ENCODE measurements at regions not wholly inside any gene's neighbourhood (a gene's known extent, or its start where the extent isn't known, plus 50 kb on each side); places are given as distances from the start of the nearest gene placed in this dataset.

- H3K4me3 ChIP-seq, result no peak overlapping the region
- intact Hi-C loops (cut with DNase I; ENCODE audit: low total_unique reads), result loop anchor here (10.0 kb wide), 1 partner anchor 446 kb away; no protein-coding TSS in a partner anchor
- H3K4me1 ChIP-seq, result no peaks in the 10 kb centered on the region
- WGBS, 2 donors, result 96% methylated on average over 10 of the region's 10 CpGs
- no peak overlapping the region for H3K27ac ChIP-seq
- no peaks in the 10 kb centered on the region for H3K9me3 ChIP-seq
- no peaks in the 10 kb centered on the region for H3K36me3 ChIP-seq (ENCODE audit: low read depth, missing control alignments)
- TF ChIP-seq CTCF (IDR thresholded peaks at IDR 0.05), result no peak
- no peak for TF ChIP-seq POLR2A (IDR thresholded peaks at IDR 0.05)
- DNase-seq, result no peak
- H3K27me3 ChIP-seq, result no peaks in the 10 kb centered on the region
Observed at GRCh38 chr2:235138339-235138738, 186.5 kb downstream of the SH3BP4 start.

GRCh38 chr2:235139956-235140800, 188.4 kb downstream of the SH3BP4 start:
- TF ChIP-seq POLR2A (IDR thresholded peaks at IDR 0.05) (no peak), CTCF (IDR thresholded peaks at IDR 0.05) (no peak)
- Histone ChIP-seq H3K27ac (no peak overlapping the region), H3K4me3 (no peak overlapping the region), H3K36me3 (ENCODE audit: low read depth, missing control alignments) (no peaks in the 10 kb centered on the region), H3K4me1 (no peaks in the 10 kb centered on the region), H3K27me3 (no peaks in the 10 kb centered on the region), H3K9me3 (no peaks in the 10 kb centered on the region)
- WGBS, 2 donors, result 92 to 94% methylated on average over 18 to 19 of the region's 19 CpGs
- intact Hi-C loops (cut with DNase I; ENCODE audit: low total_unique reads), result loop anchor here (10.0 kb wide), 1 partner anchor 445 kb away; no protein-coding TSS in a partner anchor
- no peak for DNase-seq

GRCh38 chr2:235140801-235141081, 188.9 kb downstream of the SH3BP4 start:
- DNase-seq, result no peak
- H3K4me1 ChIP-seq, result no peaks in the 10 kb centered on the region
- intact Hi-C loops (cut with DNase I; ENCODE audit: low total_unique reads), result no loop called here
- no peaks in the 10 kb centered on the region for H3K9me3 ChIP-seq
- H3K27me3 ChIP-seq, result no peaks in the 10 kb centered on the region
- TF ChIP-seq CTCF (IDR thresholded peaks at IDR 0.05) (no peak), POLR2A (IDR thresholded peaks at IDR 0.05) (no peak)
- H3K4me3 ChIP-seq, result no peak overlapping the region
- WGBS, 2 donors, result 97% methylated on average over 5 of the region's 5 CpGs
- H3K27ac ChIP-seq, result no peak overlapping the region
- H3K36me3 ChIP-seq (ENCODE audit: low read depth, missing control alignments), result no peaks in the 10 kb centered on the region

- no peak overlapping the region for H3K4me3 ChIP-seq
- no peak for DNase-seq
- no peaks in the 10 kb centered on the region for H3K4me1 ChIP-seq
- 93 to 96% methylated on average over 12 of the region's 12 CpGs for whole genome bisulfite sequencing, 2 donors
- no peaks in the 10 kb centered on the region for H3K27me3 ChIP-seq
- H3K9me3 ChIP-seq, result no peaks in the 10 kb centered on the region
- intact Hi-C loops (cut with DNase I; ENCODE audit: low total_unique reads), result no loop called here
- no peak overlapping the region for H3K27ac ChIP-seq
- no peaks in the 10 kb centered on the region for H3K36me3 ChIP-seq (ENCODE audit: low read depth, missing control alignments)
- TF ChIP-seq CTCF (IDR thresholded peaks at IDR 0.05) (no peak), POLR2A (IDR thresholded peaks at IDR 0.05) (no peak)
Observed at GRCh38 chr2:235141411-235142128, 189.8 kb downstream of the SH3BP4 start.

All from testis (tissue), 2 donors.